PC-3 (cell line): ENCODE measurements at regions not wholly inside any gene's neighbourhood (a gene's known extent, or its start where the extent isn't known, plus 50 kb on each side); places are given as distances from the start of the nearest gene placed in this dataset.

Experiments used
- EZH2 ChIP-seq: fragments of 300-600 bp; sonication (generic); IDR thresholded peaks from one replicate; pipeline ENCODE4 v1.6.1; 2017; ENCODE audit warnings: antibody characterized with exemption, mild to moderate bottlenecking, low read length; ENCODE audit not compliant: unreplicated experiment
- EZH2phosphoT487 ChIP-seq: fragments of 300-600 bp; sonication (generic); IDR thresholded peaks from 2 replicates; pipeline ENCODE4 v1.6.1; 2018; ENCODE audit warnings: mild to moderate bottlenecking, antibody characterized with exemption, low read length, borderline replicate concordance
- TF ChIP-seq, protein P1 (sequence below): fragments of 300-600 bp; sonication (generic); conservative IDR thresholded peaks from 2 replicates; pipeline ENCODE4 v1.5.1; 2017; ENCODE audit warnings: antibody characterized with exemption, low read depth, mild to moderate bottlenecking, low read length

DNA sequence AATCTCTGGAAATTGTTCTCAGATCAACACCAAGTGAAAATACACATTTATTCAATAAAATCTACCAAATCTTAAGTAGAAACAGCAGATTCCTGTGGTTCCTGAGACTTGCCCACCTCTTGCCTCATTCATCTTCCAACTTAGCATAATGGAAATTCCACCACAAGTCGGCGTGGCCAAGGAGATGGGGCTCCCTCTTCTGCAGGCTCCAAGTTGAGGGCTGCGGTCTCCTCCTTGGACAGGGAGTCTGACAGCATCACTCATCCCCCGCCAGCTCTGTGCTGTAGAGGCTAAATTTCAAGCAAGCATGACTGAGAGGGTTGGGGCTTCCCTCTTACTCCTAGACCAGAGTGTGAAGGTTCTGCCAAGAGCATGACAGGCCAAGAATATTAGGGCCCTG is 273.7 kb downstream of the DIRAS2 start:
- TF ChIP-seq, protein P1, sequence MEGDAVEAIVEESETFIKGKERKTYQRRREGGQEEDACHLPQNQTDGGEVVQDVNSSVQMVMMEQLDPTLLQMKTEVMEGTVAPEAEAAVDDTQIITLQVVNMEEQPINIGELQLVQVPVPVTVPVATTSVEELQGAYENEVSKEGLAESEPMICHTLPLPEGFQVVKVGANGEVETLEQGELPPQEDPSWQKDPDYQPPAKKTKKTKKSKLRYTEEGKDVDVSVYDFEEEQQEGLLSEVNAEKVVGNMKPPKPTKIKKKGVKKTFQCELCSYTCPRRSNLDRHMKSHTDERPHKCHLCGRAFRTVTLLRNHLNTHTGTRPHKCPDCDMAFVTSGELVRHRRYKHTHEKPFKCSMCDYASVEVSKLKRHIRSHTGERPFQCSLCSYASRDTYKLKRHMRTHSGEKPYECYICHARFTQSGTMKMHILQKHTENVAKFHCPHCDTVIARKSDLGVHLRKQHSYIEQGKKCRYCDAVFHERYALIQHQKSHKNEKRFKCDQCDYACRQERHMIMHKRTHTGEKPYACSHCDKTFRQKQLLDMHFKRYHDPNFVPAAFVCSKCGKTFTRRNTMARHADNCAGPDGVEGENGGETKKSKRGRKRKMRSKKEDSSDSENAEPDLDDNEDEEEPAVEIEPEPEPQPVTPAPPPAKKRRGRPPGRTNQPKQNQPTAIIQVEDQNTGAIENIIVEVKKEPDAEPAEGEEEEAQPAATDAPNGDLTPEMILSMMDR: no peak
- TF ChIP-seq EZH2phosphoT487 (no peak), EZH2 (no peak)
